Lower leg skin (tissue), 3 donors: ENCODE measurements at regions not wholly inside any gene's neighbourhood (a gene's known extent, or its start where the extent isn't known, plus 50 kb on each side); places are given as distances from the start of the nearest gene placed in this dataset.

Experiments
- CTCF ChIP-seq, 3 donors: fragments of 450-650 bp; IDR thresholded peaks; one replicate each; pipeline ENCODE4 v1.5.1; 2016; ENCODE audit warnings: antibody characterized with exemption in 3 of 3, mild to moderate bottlenecking in 3 of 3, moderate library complexity in 2 of 3
- POLR2A ChIP-seq, 2 donors: fragments of 450-650 bp; IDR thresholded peaks; one replicate each; pipeline ENCODE4 v1.6.1; 2016 to 2017; ENCODE audit warnings: antibody characterized with exemption in 2 of 2, mild to moderate bottlenecking in 1 of 2, moderate library complexity in 1 of 2

- TF ChIP-seq POLR2A (IDR thresholded peaks at IDR 0.05) (no peak), CTCF (IDR thresholded peaks at IDR 0.05) (no peak)
These were observed 191.9 kb upstream of the CTNNB1 start for GRCh38 chr3:41007399-41007798.
